ENCODE measurements at regions not wholly inside any gene's neighbourhood (a gene's known extent, or its start where the extent isn't known, plus 50 kb on each side); places are given as distances from the start of the nearest gene placed in this dataset.
"Not testable (repeated sequence)": the region's sequence is repeated elsewhere in the genome, so short reads cannot be mapped to it uniquely, and the experiment has no call there.

- DNase-seq (ENCODE audit: low read depth): no peak
- no peak overlapping the region for H3K4me3 ChIP-seq (replicated peaks; ENCODE audit: low read depth, low read length)
- TF ChIP-seq CTCF (IDR thresholded peaks at IDR 0.05; ENCODE audit: low read length, missing control alignments): no peak
These were observed 110.8 kb downstream of the PWWP3B start for GRCh38 chrX:106278951-106279350.

- no peak for TF ChIP-seq CTCF (IDR thresholded peaks at IDR 0.05; ENCODE audit: low read length, missing control alignments)
- no peak overlapping the region for H3K4me3 ChIP-seq (replicated peaks; ENCODE audit: low read depth, low read length)
- DNase-seq (ENCODE audit: low read depth): no peak
These were observed 113.3 kb downstream of the PWWP3B start for GRCh38 chrX:106281383-106281782.

- no peak overlapping the region for H3K4me3 ChIP-seq (replicated peaks; ENCODE audit: low read depth, low read length)
- no peak for TF ChIP-seq CTCF (IDR thresholded peaks at IDR 0.05; ENCODE audit: low read length, missing control alignments)
- no peak for DNase-seq (ENCODE audit: low read depth)
These were observed 115.7 kb downstream of the PWWP3B start for GRCh38 chrX:106283841-106284240.

- no peak for TF ChIP-seq CTCF (IDR thresholded peaks at IDR 0.05; ENCODE audit: low read length, missing control alignments)
- no peak overlapping the region for H3K4me3 ChIP-seq (replicated peaks; ENCODE audit: low read depth, low read length)
- DNase-seq (ENCODE audit: low read depth): no peak
These were observed 116.4 kb downstream of the PWWP3B start for GRCh38 chrX:106284431-106285025.

GRCh38 chrX:106286053-106286650 is 118.0 kb downstream of the PWWP3B start:
- DNase-seq (ENCODE audit: low read depth): peak; percentile 82
- H3K4me3 ChIP-seq (replicated peaks; ENCODE audit: low read depth, low read length): no peak overlapping the region
- TF ChIP-seq CTCF (IDR thresholded peaks at IDR 0.05; ENCODE audit: low read length, missing control alignments): no peak

GRCh38 chrX:106290778-106291177 is 122.7 kb downstream of the PWWP3B start:
- DNase-seq (ENCODE audit: low read depth); H3K4me3 ChIP-seq (replicated peaks; ENCODE audit: low read depth, low read length): not testable (repeated sequence)

GRCh38 chrX:106291779-106292390 is 123.8 kb downstream of the PWWP3B start:
- not testable (repeated sequence) for H3K4me3 ChIP-seq (replicated peaks; ENCODE audit: low read depth, low read length); DNase-seq (ENCODE audit: low read depth)

GRCh38 chrX:106300239-106300638 is 132.1 kb downstream of the PWWP3B start:
- H3K4me3 ChIP-seq (replicated peaks; ENCODE audit: low read depth, low read length): no peak overlapping the region
- no peak for TF ChIP-seq CTCF (IDR thresholded peaks at IDR 0.05; ENCODE audit: low read length, missing control alignments)
- peak; percentile 4 for DNase-seq (ENCODE audit: low read depth)

Measured in fibroblast of pulmonary artery (primary cell).